ENCODE measurements at regions not wholly inside any gene's neighbourhood (a gene's known extent, or its start where the extent isn't known, plus 50 kb on each side); places are given as distances from the start of the nearest gene placed in this dataset.

DNA sequence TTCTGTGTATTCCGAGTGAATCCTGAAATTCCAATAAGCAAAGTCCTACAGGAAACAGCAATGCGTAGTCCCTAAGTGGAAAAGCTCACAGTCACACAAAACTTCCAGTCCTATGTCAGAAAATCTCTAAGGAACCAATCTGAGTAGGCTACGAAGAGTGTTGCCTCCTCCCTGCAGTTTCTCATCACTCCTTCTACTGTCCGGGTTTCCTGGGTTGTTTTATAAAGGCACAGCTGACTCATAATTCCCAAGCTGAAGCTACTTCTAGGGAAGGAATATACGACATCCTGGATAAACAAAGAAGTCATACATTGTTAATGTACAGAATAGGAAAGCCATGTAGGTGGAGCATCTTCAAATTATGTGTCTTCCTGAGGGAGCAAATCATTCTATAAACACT is 65.7 kb upstream of the RGMA start:
- no peak overlapping the region for H3K27ac ChIP-seq
- TF ChIP-seq, protein P1, sequence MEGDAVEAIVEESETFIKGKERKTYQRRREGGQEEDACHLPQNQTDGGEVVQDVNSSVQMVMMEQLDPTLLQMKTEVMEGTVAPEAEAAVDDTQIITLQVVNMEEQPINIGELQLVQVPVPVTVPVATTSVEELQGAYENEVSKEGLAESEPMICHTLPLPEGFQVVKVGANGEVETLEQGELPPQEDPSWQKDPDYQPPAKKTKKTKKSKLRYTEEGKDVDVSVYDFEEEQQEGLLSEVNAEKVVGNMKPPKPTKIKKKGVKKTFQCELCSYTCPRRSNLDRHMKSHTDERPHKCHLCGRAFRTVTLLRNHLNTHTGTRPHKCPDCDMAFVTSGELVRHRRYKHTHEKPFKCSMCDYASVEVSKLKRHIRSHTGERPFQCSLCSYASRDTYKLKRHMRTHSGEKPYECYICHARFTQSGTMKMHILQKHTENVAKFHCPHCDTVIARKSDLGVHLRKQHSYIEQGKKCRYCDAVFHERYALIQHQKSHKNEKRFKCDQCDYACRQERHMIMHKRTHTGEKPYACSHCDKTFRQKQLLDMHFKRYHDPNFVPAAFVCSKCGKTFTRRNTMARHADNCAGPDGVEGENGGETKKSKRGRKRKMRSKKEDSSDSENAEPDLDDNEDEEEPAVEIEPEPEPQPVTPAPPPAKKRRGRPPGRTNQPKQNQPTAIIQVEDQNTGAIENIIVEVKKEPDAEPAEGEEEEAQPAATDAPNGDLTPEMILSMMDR (conservative IDR thresholded peaks at IDR 0.05): no peak
- TF ChIP-seq ZFX (IDR thresholded peaks at IDR 0.05): no peak

DNA sequence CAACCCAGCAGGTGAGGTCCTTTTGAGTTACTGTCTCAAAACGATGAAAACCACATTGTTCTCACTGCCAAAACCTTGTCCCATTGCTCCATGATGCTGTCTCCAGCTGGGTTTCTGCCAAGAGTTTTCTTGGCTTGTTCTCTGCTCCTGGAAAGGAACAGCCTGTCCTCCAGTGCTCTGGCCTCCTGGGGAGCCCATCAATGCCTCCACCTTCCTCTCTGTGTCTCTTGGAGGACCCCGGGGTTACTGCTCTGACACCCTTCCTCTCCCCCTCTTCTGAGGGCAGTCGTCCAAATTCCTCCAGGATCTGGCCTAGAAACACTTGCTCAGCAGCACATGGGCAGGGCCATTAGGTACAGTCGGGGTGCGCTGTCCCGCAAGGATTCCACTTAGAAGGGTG is 63.9 kb upstream of the RGMA start:
- TF ChIP-seq ZFX (IDR thresholded peaks at IDR 0.05): no peak
- TF ChIP-seq, protein P1 (conservative IDR thresholded peaks at IDR 0.05): no peak
- H3K27ac ChIP-seq: no peak overlapping the region

DNA sequence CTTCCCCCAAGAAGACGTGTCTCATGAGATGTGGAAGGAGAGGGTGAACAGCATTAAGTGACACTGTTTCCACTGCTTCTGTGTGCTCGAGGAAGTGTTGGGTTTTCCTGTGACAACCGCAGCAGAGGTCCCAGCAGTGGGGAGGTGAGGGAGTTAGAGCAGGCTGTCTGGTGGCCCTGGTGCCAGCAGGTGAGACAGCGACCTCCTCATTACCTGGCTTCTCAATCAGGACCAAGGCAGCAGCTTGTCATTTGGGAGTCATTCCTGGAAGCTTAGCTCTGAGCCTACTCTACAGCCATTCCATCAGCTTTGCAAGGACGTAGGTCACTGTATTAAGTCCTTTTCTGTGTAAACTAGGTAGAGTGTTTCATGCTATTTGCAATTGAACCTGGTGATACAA is 63.3 kb upstream of the RGMA start:
- no peak overlapping the region for H3K27ac ChIP-seq
- no peak for TF ChIP-seq ZFX (IDR thresholded peaks at IDR 0.05)

DNA sequence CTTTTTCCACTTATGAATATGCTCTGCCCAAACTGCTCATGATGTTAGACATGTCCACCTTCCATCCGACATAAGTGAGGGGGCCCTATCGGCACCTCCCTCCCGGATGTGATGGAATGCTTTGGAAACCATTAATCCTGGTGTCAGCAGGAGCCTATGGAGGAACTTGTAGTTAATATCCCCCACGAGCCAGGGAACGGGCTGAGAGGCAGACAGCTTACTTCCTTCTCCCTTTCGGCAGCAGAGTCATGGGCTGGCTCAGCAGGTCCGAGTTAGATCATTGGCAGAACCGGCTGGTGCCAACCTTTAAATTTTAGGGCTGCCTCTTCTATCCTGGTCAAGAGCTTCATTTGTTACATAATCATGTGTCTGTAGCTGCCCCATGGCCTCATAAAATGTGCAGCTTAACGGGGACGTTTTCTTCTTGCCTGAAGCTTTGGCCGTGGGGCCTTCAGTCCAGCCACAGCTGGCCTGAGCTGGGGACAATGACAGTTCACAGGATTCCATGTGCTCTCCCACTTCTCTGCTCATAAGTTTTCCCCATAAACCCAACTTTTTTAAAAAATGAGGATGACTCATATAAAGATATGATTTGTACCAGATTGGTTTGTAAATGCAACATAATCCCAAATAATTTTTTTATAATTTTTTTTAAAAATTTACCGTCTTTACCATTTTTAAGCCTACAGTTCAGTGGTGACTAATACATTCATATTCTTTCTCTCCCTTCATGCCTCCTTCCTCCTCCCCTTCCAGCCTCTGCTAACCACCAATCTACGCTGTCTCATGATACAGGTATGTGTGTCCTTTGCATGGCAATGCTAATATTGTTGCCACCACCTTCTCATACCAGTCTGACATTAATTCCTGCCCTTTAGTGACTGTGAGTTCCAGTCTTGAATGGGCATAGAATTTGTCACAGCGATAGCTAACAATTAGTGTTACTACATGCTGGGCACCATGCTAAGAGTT is 62.2 kb upstream of the RGMA start:
- no peak overlapping the region for H3K27ac ChIP-seq
- TF ChIP-seq, protein P1 (conservative IDR thresholded peaks at IDR 0.05): no peak
- TF ChIP-seq ZFX (IDR thresholded peaks at IDR 0.05): no peak

DNA sequence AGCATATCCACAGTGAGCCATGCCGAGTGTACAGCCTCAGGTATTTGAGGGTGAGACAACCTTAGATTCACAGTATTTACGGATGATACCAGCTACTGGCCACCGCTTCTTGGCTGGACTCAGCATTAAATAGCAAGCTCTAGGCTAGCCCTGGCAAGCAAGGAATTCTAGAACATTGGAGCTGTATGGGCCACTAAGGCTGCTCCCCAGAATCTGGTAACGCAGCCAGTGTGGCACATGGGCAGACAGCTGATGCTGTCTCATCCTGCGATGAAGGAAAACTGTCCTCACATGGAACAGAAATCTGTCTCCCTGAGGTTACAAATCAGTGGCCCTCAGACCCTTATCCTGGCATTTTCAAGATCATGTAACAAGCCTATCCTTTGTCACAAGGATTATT is 57.6 kb upstream of the RGMA start:
- peak overlapping the region; percentile 39 for H3K27ac ChIP-seq
- TF ChIP-seq, protein P1 (conservative IDR thresholded peaks at IDR 0.05): no peak
- TF ChIP-seq ZFX (IDR thresholded peaks at IDR 0.05): no peak

DNA sequence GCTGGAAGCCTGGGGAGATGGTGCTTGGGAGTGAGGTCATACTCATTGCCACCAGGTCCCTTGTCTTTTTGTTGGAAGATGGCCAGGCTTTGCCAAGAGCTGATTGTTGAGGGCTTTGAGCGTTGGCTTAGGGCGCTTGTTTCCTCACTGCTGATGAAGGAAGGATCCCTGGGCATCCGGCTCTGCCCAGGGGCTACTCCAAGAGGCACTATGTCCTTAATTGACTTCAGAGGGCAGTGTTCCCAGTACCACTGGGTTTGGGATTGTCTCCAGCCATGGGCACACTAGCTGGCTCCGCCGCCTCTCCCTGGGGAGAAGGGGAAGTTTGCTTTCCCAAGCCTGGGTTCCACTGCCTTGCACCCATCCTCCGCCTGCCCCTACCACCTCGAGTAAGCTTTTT is 57.2 kb upstream of the RGMA start:
- TF ChIP-seq, protein P1 (conservative IDR thresholded peaks at IDR 0.05): no peak
- no peak for TF ChIP-seq ZFX (IDR thresholded peaks at IDR 0.05)
- peak overlapping the region; percentile 39 for H3K27ac ChIP-seq

DNA sequence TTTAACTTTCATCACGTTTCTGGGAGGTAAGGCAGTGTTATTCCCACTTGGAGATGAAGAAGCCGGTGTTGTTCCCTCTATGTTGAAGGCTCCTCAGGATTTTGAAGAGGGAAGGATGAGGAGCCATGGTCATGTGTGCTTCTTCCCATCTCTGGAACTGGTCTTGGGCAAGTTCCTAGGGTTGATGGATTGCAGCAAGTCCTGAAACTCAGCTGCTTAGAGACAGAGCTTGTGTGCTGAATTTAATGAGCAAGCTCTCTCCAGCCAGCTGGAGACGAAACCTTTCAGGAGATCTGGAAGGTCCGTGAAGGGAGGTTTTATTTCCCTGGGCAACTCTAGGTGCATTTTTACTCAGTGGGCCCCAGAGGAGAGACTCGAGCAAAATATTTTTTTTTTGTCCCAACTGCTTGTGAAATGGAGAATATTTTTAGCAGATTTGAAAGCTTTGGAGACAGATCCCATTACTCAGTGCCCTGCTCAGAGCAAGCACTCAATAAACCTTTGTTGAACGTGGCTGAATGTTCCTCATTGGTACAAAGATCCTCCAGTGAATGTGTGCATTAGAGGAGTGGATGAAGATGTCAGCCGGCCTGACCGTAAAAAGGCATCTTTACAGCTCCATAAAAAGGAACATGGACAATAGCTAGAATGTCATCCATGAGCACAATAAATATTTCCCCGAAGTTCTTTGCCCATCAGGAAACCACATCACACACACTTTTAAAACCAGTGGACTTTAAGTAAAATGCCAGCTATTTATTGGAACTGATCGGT is 55.6 kb upstream of the RGMA start:
- TF ChIP-seq, protein P1 (conservative IDR thresholded peaks at IDR 0.05): no peak
- no peak for TF ChIP-seq ZFX (IDR thresholded peaks at IDR 0.05)
- no peak overlapping the region for H3K27ac ChIP-seq

All from C4-2B (cell line).